Embryonic facial prominence (tissue), 1 donor: ENCODE measurements at regions not wholly inside any gene's neighbourhood (a gene's known extent, or its start where the extent isn't known, plus 50 kb on each side); places are given as distances from the start of the nearest gene placed in this dataset.

Source experiments
- DNase-seq: peaks from one replicate; pipeline ENCODE4 v3.0.0-alpha.2; 2016; ENCODE audit errors: extremely low spot score

- no peak for DNase-seq
These were observed 610.3 kb downstream of the TBC1D22A start for GRCh38 chr22:47372596-47373385.

GRCh38 chr22:47372111-47372581 lies 609.7 kb downstream of the TBC1D22A start:
- DNase-seq: no peak

- no peak for DNase-seq
These were observed 609.0 kb downstream of the TBC1D22A start for GRCh38 chr22:47371263-47372090.

- no peak for DNase-seq
These were observed 608.2 kb downstream of the TBC1D22A start for GRCh38 chr22:47370448-47371262.

- DNase-seq: no peak
These were observed 607.1 kb downstream of the TBC1D22A start for GRCh38 chr22:47369431-47370015.

- no peak for DNase-seq
These were observed 606.6 kb downstream of the TBC1D22A start for GRCh38 chr22:47369020-47369419.

GRCh38 chr22:47367993-47368945 lies 605.8 kb downstream of the TBC1D22A start:
- DNase-seq: no peak

GRCh38 chr22:47367107-47367690 lies 604.7 kb downstream of the TBC1D22A start:
- DNase-seq: no peak

GRCh38 chr22:47366026-47366767 lies 603.7 kb downstream of the TBC1D22A start:
- DNase-seq: no peak

- no peak for DNase-seq
These were observed 598.8 kb downstream of the TBC1D22A start for GRCh38 chr22:47361247-47361646.

- DNase-seq: no peak
These were observed 595.0 kb downstream of the TBC1D22A start for GRCh38 chr22:47357493-47357892.

GRCh38 chr22:47357086-47357485 lies 594.6 kb downstream of the TBC1D22A start:
- no peak for DNase-seq

- DNase-seq: no peak
These were observed 594.1 kb downstream of the TBC1D22A start for GRCh38 chr22:47356511-47357011.

- no peak for DNase-seq
These were observed 593.5 kb downstream of the TBC1D22A start for GRCh38 chr22:47355776-47356510.

- no peak for DNase-seq
These were observed 592.9 kb downstream of the TBC1D22A start for GRCh38 chr22:47355388-47355725.

- no peak for DNase-seq
These were observed 592.4 kb downstream of the TBC1D22A start for GRCh38 chr22:47354668-47355387.

GRCh38 chr22:47352920-47353700 lies 590.7 kb downstream of the TBC1D22A start:
- no peak for DNase-seq
